NCI-H82 treated with DMSO at 0.1 percent for 48 hours (cell line): ENCODE measurements at regions not wholly inside any gene's neighbourhood (a gene's known extent, or its start where the extent isn't known, plus 50 kb on each side); places are given as distances from the start of the nearest gene placed in this dataset.

ENCODE experiments used
- DNase-seq: peaks from one replicate; lab custom pipeline; 2025; ENCODE audit not compliant: unreplicated experiment; lab: John Stamatoyannopoulos, UW

GRCh38 chr5:6868171-6868570 lies 154.9 kb downstream of the TENT4A start:
- no peak for DNase-seq

- DNase-seq = no peak
Observed at GRCh38 chr5:6868575-6869215, 155.5 kb downstream of the TENT4A start.

GRCh38 chr5:6869677-6870076 lies 156.4 kb downstream of the TENT4A start:
- no peak for DNase-seq

- DNase-seq = no peak
Observed at GRCh38 chr5:6872441-6873160, 159.4 kb downstream of the TENT4A start.

GRCh38 chr5:6873359-6873758 lies 160.1 kb downstream of the TENT4A start:
- no peak for DNase-seq

GRCh38 chr5:6875376-6875775 lies 162.1 kb downstream of the TENT4A start:
- no peak for DNase-seq

- DNase-seq = no peak
Observed at GRCh38 chr5:6877986-6878828, 165.0 kb downstream of the TENT4A start.

- no peak for DNase-seq
Observed at GRCh38 chr5:6885581-6885980, 172.3 kb downstream of the TENT4A start.

- DNase-seq = no peak
Observed at GRCh38 chr5:6886866-6887265, 173.6 kb downstream of the TENT4A start.

GRCh38 chr5:6889030-6889429 lies 175.8 kb downstream of the TENT4A start:
- DNase-seq = no peak

GRCh38 chr5:6899221-6899620 lies 186.0 kb downstream of the TENT4A start:
- DNase-seq = no peak

GRCh38 chr5:6900247-6901227 lies 187.3 kb downstream of the TENT4A start:
- DNase-seq = peak; percentile 83

- DNase-seq = no peak
Observed at GRCh38 chr5:6902094-6902493, 188.9 kb downstream of the TENT4A start.

GRCh38 chr5:6902597-6902996 lies 189.4 kb downstream of the TENT4A start:
- no peak for DNase-seq

GRCh38 chr5:6903934-6904333 lies 190.7 kb downstream of the TENT4A start:
- DNase-seq = no peak

GRCh38 chr5:6904860-6905259 lies 191.6 kb downstream of the TENT4A start:
- no peak for DNase-seq

GRCh38 chr5:6905423-6905822 lies 192.2 kb downstream of the TENT4A start:
- peak; percentile 13 for DNase-seq

- DNase-seq = no peak
Observed at GRCh38 chr5:6905883-6906282, 192.7 kb downstream of the TENT4A start.

GRCh38 chr5:6907320-6907918 lies 194.2 kb downstream of the TENT4A start:
- DNase-seq = no peak

- DNase-seq = peak; percentile 68
Observed at GRCh38 chr5:6909901-6910300, 196.7 kb downstream of the TENT4A start.
